KMS-11 (cell line): ENCODE measurements at regions not wholly inside any gene's neighbourhood (a gene's known extent, or its start where the extent isn't known, plus 50 kb on each side); places are given as distances from the start of the nearest gene placed in this dataset.

Experiments used
- H2AFZ ChIP-seq: fragments of 200-600 bp; sonication (generic); 2 replicates; pipeline ENCODE4 v1.6.1; 2016; ENCODE audit warnings: antibody characterized with exemption, mixed run types, low read depth
- H3K27ac ChIP-seq: fragments of 200-600 bp; sonication (generic); 2 replicates; pipeline ENCODE4 v1.6.1; 2016; ENCODE audit warnings: mild to moderate bottlenecking, mixed run types
- H3K27me3 ChIP-seq: fragments of 200-600 bp; sonication (generic); 2 replicates; pipeline ENCODE4 v1.6.1; 2017; ENCODE audit warnings: mild to moderate bottlenecking, low read depth, mixed run types, moderate library complexity; ENCODE audit not compliant: insufficient read depth
- H3K36me3 ChIP-seq: fragments of 200-600 bp; sonication (generic); 2 replicates; pipeline ENCODE4 v1.6.1; 2017; ENCODE audit warnings: mild to moderate bottlenecking, mixed run types; ENCODE audit not compliant: insufficient read depth
- H3K4me1 ChIP-seq: fragments of 200-600 bp; sonication (generic); 2 replicates; pipeline ENCODE4 v1.6.1; 2016; ENCODE audit warnings: mild to moderate bottlenecking, low read depth, mixed run types; ENCODE audit not compliant: poor library complexity, severe bottlenecking
- H3K4me2 ChIP-seq: fragments of 200-600 bp; sonication (generic); 2 replicates; pipeline ENCODE4 v1.7.0; 2016; ENCODE audit warnings: mild to moderate bottlenecking, mixed run types
- H3K4me3 ChIP-seq: fragments of 200-600 bp; sonication (generic); IDR thresholded peaks from 2 replicates; pipeline ENCODE4 v1.6.1; 2017; ENCODE audit warnings: low read depth, low read length, mixed read lengths; ENCODE audit not compliant: insufficient read depth
- H3K79me2 ChIP-seq: fragments of 200-600 bp; sonication (generic); 2 replicates; pipeline ENCODE4 v1.6.1; 2016; ENCODE audit warnings: low read depth, mixed run types; ENCODE audit not compliant: insufficient read depth
- H3K9ac ChIP-seq: fragments of 200-600 bp; sonication (generic); 2 replicates; pipeline ENCODE4 v1.6.1; 2016; ENCODE audit warnings: mild to moderate bottlenecking, mixed run types
- H4K20me1 ChIP-seq: fragments of 200-600 bp; sonication (generic); 2 replicates; pipeline ENCODE4 v1.6.1; 2016; ENCODE audit warnings: mild to moderate bottlenecking, mixed run types; ENCODE audit not compliant: insufficient read depth
- TF ChIP-seq, protein P1 (sequence below): fragments of 200-600 bp; sonication (generic); conservative IDR thresholded peaks from 2 replicates; pipeline ENCODE4 v1.6.1; 2017; ENCODE audit warnings: low read depth, mild to moderate bottlenecking, antibody characterized with exemption, low read length, moderate library complexity, mixed read lengths

DNA sequence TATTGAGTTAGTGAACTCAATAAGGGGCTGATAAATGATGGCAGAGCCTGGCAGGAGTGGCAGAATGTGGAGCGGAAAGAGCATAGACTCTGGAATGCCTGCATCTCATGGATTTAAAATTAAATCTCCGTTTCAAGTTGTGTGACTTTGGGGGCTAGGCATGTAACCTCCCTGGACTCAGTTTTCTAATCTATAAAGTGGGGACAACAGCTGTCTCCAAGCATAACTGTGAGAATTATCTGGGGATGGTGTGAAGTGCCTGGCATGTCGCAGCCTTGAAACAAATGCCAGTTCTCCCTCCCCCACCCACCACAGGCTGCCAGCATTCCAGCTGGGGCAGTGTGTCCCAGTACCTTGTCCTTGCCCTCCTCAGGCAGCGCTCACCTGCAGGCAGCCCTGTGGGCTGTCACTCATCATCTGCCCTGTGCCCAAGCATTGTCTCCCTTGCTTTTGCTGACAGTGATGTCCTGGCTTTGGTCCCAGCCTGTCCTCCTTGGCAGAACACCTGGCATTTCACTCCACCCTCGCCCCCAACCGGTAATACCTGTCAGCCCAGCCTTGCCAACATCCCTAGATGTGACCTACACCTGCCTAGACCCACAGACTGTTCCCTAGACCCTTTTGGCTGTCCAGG, 129.6 kb downstream of the MRM1 start:
- H3K27ac ChIP-seq, result no peak overlapping the region
- no peaks in the 10 kb centered on the region for H3K79me2 ChIP-seq
- H4K20me1 ChIP-seq, result no peaks in the 10 kb centered on the region
- no peak overlapping the region for H3K9ac ChIP-seq
- H3K4me2 ChIP-seq, result no peak overlapping the region
- TF ChIP-seq, protein P1, sequence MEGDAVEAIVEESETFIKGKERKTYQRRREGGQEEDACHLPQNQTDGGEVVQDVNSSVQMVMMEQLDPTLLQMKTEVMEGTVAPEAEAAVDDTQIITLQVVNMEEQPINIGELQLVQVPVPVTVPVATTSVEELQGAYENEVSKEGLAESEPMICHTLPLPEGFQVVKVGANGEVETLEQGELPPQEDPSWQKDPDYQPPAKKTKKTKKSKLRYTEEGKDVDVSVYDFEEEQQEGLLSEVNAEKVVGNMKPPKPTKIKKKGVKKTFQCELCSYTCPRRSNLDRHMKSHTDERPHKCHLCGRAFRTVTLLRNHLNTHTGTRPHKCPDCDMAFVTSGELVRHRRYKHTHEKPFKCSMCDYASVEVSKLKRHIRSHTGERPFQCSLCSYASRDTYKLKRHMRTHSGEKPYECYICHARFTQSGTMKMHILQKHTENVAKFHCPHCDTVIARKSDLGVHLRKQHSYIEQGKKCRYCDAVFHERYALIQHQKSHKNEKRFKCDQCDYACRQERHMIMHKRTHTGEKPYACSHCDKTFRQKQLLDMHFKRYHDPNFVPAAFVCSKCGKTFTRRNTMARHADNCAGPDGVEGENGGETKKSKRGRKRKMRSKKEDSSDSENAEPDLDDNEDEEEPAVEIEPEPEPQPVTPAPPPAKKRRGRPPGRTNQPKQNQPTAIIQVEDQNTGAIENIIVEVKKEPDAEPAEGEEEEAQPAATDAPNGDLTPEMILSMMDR, result no peak
- H2AFZ ChIP-seq, result no peak overlapping the region
- no peaks in the 10 kb centered on the region for H3K27me3 ChIP-seq
- H3K4me1 ChIP-seq, result no peaks in the 10 kb centered on the region
- no peak overlapping the region for H3K4me3 ChIP-seq
- no peaks in the 10 kb centered on the region for H3K36me3 ChIP-seq

DNA sequence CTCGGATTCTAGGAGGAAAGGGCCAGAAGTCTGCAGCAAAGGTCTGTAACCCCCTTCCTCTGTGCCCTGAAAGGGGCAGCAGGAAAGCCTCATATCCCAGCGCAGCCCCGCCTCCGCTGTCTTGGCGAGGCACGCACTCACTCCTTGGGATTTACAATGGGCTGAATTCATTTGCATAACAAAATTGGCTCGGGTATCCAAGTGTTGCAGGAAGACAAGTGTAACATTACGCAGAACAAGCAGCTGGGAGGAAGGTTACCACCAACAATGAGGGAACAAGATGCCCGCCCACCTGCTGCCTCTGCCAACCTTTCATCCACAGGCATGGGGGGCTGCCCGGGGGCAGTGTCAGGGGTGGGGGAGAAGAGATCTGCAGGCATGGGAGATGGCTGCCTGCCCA, 130.4 kb downstream of the MRM1 start:
- H3K9ac ChIP-seq, result no peak overlapping the region
- no peak overlapping the region for H3K4me3 ChIP-seq
- TF ChIP-seq, protein P1, result no peak
- H3K4me2 ChIP-seq, result no peak overlapping the region
- H3K4me1 ChIP-seq, result no peaks in the 10 kb centered on the region
- H3K36me3 ChIP-seq, result no peaks in the 10 kb centered on the region
- H4K20me1 ChIP-seq, result no peaks in the 10 kb centered on the region
- H3K27me3 ChIP-seq, result no peaks in the 10 kb centered on the region
- H3K79me2 ChIP-seq, result no peaks in the 10 kb centered on the region
- no peak overlapping the region for H2AFZ ChIP-seq
- H3K27ac ChIP-seq, result no peak overlapping the region

DNA sequence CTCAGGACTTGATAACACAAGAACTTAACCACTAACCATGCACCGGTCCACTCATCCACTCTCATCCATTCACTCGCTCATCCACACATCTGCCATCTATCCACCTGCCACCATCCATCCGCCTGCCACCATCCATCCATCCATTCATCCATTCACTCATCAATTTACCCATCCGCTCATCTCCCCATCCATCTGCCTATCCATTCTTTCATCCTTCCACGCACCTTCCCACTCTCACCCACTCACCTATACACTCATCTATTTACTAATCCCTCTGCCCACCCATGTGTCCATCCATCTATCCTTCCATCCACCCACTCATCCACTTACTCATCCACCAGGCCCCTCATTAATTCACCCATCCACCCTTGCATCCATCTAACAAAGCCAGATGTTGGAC, 131.0 kb downstream of the MRM1 start:
- H3K4me2 ChIP-seq, result no peak overlapping the region

DNA sequence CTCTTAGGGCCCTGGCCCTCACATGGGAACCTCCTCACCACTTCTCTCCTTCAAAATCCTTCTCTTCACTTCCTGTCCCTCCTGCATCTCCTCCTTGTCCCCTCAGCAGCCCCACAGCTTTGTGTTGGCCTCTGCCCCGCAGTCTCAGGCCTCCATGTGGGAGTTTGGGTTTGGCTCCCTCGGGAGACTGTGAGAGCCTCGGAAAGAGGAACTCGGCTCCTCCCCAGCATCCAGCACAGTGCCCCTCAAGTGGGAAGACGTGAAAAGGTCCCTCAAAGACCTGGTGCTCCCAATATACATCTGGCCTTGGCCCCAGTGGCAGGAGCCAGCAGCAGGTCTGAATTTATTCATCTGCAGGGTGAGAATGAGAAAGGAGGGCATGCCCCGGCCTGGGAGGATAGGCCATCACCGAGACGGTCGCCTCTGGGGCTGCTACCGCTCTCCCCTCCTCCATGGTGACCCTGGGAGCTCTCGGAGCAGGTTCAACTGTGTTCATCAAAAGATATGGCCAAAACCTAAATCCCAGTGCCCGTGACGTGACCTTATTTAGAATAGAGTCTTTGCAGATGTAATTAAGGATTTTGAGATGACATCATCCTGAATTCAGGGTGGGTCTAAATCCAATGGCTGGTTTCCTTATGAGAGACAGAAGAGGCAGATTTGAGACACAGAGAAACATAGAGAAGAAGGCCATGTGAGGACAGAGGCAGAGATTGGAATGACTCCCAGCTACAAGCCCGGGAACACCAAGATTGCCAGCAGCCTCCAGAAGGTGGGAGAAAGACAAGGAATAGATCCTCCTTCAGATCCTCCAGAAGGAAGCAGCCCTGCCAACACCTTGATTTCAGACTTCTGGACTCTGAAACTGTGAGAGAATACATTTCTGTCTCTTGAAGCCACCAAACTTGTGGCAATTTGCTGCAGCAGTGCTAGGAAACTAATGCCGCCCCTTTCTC, 135.1 kb downstream of the MRM1 start:
- H3K36me3 ChIP-seq, result no peaks in the 10 kb centered on the region
- H3K27ac ChIP-seq, result no peak overlapping the region
- H3K9ac ChIP-seq, result no peak overlapping the region
- no peak overlapping the region for H3K4me2 ChIP-seq
- no peaks in the 10 kb centered on the region for H3K27me3 ChIP-seq
- no peaks in the 10 kb centered on the region for H4K20me1 ChIP-seq
- H3K4me3 ChIP-seq, result no peak overlapping the region
- no peaks in the 10 kb centered on the region for H3K4me1 ChIP-seq
- TF ChIP-seq, protein P1, result no peak
- no peak overlapping the region for H2AFZ ChIP-seq
- no peaks in the 10 kb centered on the region for H3K79me2 ChIP-seq

More for the DNA sequence above, 131.0 kb downstream of the MRM1 start:
- no peaks in the 10 kb centered on the region for H4K20me1 ChIP-seq
- H3K27me3 ChIP-seq, result no peaks in the 10 kb centered on the region
- no peak overlapping the region for H3K4me3 ChIP-seq
- H3K79me2 ChIP-seq, result no peaks in the 10 kb centered on the region
- no peak overlapping the region for H3K9ac ChIP-seq
- H3K27ac ChIP-seq, result no peak overlapping the region
- no peaks in the 10 kb centered on the region for H3K36me3 ChIP-seq
- no peaks in the 10 kb centered on the region for H3K4me1 ChIP-seq
- TF ChIP-seq, protein P1, result no peak
- H2AFZ ChIP-seq, result no peak overlapping the region
